GM13976 (cell line): ENCODE measurements at regions not wholly inside any gene's neighbourhood (a gene's known extent, or its start where the extent isn't known, plus 50 kb on each side); places are given as distances from the start of the nearest gene placed in this dataset.

ENCODE experiments used
- DNase-seq: peaks from one replicate; pipeline ENCODE4 v3.0.0; 2012; ENCODE audit warnings: low spot score
- in situ Hi-C: fragments of 300-500 bp; cut with MboI; formaldehyde crosslinking; loops from one replicate; pipeline ENCODE4 v1.12.0; 2022; ENCODE audit warnings: low sequenced_read_pairs, mixed read lengths, inconsistent platforms; ENCODE audit not compliant: unreplicated experiment
- TF ChIP-seq, protein P1 (sequence below): IDR thresholded peaks from 2 replicates; pipeline ENCODE4 v1.5.1; 2012; ENCODE audit warnings: borderline replicate concordance, mild to moderate bottlenecking; ENCODE audit not compliant: insufficient read depth; ENCODE audit errors: extremely low read depth, missing control alignments, control extremely low read depth

DNA sequence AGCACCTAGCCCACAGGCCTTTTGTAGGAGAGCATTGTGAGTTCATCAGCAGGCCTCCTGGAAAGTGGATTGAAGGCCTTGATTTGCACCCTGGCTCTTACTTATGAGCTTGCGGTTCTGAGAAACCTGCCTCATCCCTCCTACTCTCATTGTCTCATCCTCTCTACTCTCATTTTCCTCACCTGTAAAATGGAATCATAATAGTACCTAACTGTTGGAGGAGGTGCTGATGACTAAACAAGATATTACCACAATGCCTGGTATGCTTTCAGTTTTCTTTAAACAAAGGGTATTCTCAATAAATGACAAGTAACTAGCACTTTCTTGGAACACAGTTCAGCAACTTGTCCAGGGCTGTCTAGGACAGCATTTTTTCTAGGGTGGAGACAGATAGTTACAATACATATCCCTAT lies 243.1 kb upstream of the MAF start:
- DNase-seq, result no peak
- TF ChIP-seq, protein P1, sequence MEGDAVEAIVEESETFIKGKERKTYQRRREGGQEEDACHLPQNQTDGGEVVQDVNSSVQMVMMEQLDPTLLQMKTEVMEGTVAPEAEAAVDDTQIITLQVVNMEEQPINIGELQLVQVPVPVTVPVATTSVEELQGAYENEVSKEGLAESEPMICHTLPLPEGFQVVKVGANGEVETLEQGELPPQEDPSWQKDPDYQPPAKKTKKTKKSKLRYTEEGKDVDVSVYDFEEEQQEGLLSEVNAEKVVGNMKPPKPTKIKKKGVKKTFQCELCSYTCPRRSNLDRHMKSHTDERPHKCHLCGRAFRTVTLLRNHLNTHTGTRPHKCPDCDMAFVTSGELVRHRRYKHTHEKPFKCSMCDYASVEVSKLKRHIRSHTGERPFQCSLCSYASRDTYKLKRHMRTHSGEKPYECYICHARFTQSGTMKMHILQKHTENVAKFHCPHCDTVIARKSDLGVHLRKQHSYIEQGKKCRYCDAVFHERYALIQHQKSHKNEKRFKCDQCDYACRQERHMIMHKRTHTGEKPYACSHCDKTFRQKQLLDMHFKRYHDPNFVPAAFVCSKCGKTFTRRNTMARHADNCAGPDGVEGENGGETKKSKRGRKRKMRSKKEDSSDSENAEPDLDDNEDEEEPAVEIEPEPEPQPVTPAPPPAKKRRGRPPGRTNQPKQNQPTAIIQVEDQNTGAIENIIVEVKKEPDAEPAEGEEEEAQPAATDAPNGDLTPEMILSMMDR, result no peak
- in situ Hi-C loops, result no loop called here

DNA sequence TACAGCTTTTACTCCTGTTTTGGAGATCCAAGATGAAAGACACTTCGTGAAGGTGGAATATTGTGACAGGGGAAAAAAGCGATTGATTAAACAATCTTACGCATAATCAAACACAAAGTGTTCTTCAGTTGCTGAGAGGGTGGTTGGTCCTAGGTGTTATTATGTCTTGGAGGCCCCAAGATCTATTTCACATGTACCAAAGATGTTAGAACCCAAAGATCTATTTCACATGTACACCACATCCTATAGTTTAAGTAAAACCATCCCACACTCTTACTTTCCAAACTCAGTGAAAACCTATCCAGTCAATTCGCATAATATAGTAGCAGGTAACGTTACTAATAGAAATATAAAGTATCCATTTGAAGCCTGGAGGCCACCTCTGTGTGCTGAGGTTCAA lies 242.6 kb upstream of the MAF start:
- no peak for DNase-seq
- TF ChIP-seq, protein P1, result no peak
- in situ Hi-C loops, result no loop called here

DNA sequence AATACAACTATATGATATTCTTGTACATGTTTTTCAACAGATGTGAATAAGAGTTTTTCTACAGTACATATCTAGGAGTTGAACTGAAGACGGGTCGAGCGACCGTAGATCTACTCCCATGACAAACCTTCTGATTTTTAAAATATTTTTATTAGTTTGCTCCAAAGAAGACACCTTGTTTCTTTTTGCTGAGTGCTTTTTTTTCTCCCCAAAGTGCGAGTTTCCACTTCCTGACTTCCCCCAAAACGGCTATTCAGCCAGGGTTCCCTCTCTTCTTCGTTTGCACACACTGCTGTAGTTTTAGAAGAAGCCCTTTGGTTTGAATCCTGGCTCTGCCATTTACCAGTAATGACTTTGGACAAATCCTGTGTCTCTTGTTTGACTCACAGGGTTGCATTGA lies 241.7 kb upstream of the MAF start:
- in situ Hi-C loops, result no loop called here

DNA sequence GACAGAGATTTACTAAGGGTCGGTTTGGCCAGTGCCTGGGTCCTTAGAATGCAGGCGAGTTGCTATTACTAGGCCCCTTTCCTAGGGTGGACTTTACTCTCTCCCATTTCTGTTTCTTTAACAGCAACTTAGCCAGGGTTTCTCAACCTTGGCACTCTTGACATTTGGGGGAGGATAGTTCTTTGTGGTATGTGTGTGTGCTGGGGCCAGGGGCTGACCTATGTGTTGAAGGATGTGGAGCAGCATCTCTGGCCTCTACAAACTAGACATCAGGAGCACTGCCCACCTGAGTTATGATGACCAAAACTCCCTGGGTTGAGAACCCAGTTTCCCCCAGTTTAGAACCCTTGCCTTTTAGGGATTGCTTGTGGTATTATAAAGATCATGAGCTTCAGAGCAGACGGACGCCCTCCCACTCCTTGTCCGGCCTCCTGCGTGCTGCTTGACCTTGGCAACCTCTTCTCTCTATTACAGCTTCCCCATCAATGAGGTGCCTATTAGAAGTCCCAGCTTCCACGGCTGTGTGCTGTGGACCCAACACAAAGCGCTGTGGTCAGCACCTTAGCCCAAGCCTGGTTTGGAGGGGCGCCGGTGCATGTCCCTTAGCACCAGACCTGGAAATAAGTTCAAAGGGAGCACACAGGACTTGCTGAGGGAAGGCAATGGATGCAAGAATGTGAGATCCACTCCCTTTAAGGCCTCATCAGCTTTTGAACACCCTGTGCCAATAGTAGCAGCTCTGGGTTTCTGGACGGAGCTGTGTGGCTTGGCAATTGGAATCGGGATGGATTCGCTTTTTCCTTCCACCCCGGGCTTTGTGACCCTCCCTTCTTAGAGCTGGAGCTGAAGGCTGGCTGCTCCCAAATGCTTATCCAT lies 239.2 kb upstream of the MAF start:
- in situ Hi-C loops, result no loop called here
- no peak for DNase-seq
- TF ChIP-seq, protein P1, result no peak

More for the DNA sequence above, 241.7 kb upstream of the MAF start:
- no peak for DNase-seq
- TF ChIP-seq, protein P1, result no peak

DNA sequence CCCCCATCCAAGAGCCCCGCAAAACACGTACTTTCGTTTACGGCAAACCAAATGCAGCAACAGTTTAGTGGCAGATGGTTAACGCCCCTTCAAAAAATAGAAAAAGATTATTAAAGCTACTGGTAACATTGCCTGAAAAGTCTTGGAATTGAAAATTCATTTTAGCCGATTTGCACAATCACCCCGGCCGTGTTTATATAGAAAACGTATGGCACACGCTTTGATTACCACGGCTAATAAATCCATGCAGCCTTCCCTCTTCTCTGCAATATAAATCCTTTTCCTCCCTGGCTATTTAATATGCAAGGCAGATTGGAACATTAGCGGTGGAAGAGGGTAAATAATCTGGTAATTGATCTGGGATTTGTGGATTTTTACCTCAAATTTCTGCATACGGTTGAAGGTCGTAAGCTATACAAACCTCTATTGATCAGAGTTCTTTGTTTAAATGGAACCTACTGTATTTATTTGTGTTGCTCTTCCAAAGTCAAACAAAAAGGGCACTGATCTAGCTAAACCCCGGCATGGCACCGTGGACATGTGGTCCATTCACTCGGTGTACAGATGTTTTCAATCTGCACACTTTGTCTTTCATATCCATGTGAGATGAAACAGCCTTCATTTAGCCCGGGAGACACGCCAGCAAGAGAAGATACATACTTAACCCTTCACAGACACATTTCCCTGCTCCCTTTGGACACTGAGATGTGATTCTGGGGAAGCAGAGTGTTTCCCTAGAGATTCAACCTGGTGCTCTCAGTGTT lies 238.1 kb upstream of the MAF start:
- DNase-seq, result no peak
- in situ Hi-C loops, result no loop called here
- TF ChIP-seq, protein P1, result no peak

DNA sequence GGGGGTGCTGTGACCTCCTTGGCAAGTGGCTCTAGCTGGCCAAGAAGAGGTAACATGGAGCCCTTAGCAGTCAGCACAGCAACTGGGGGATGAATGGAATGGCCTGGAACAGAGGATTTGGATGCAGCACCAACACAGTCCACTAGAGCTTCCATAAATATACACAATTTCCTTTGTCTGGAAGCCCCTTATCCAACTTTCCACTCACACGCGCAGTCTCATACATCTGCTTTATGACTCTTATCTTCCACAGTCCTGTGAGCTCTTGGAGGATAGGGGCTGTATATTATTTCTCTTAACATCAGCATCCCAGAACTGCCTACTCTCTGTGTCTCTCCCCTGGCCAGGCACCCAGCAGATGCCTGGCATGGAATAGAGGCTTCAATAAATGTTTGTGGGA lies 235.6 kb upstream of the MAF start:
- in situ Hi-C loops, result no loop called here
- no peak for DNase-seq
- TF ChIP-seq, protein P1, result no peak
